ENCODE measurements at regions not wholly inside any gene's neighbourhood (a gene's known extent, or its start where the extent isn't known, plus 50 kb on each side); places are given as distances from the start of the nearest gene placed in this dataset.

- TF ChIP-seq FOXP2 (optimal IDR thresholded peaks at IDR 0.05; ENCODE audit: borderline replicate concordance, extremely low read depth, extremely low read length, insufficient read depth): no peak
- TF ChIP-seq TAF1 (IDR thresholded peaks at IDR 0.05; ENCODE audit: borderline replicate concordance, insufficient read depth, low read length): no peak
- no peak for TF ChIP-seq SIN3A (IDR thresholded peaks at IDR 0.05; ENCODE audit: borderline replicate concordance, insufficient read depth, low read length)
- no peak for TF ChIP-seq REST (IDR thresholded peaks at IDR 0.05; ENCODE audit: insufficient read depth in 1 of 2, low read depth in 2 of 2, low read length in 2 of 2)
- TF ChIP-seq POLR2AphosphoS5 (IDR thresholded peaks at IDR 0.05; ENCODE audit: low read depth, low read length): no peak
Measured at GRCh38 chrX:73916931-73917667, 64.6 kb upstream of the XIST start.

- TF ChIP-seq FOXP2 (optimal IDR thresholded peaks at IDR 0.05; ENCODE audit: borderline replicate concordance, extremely low read depth, extremely low read length, insufficient read depth) (no peak), POLR2AphosphoS5 (IDR thresholded peaks at IDR 0.05; ENCODE audit: low read depth, low read length) (no peak), TAF1 (IDR thresholded peaks at IDR 0.05; ENCODE audit: borderline replicate concordance, insufficient read depth, low read length) (no peak), REST (IDR thresholded peaks at IDR 0.05; ENCODE audit: insufficient read depth in 1 of 2, low read depth in 2 of 2, low read length in 2 of 2) (no peak), SIN3A (IDR thresholded peaks at IDR 0.05; ENCODE audit: borderline replicate concordance, insufficient read depth, low read length) (no peak)
Measured at GRCh38 chrX:73916489-73916888, 64.0 kb upstream of the XIST start.

- no peak for TF ChIP-seq SIN3A (IDR thresholded peaks at IDR 0.05; ENCODE audit: borderline replicate concordance, insufficient read depth, low read length)
Measured at GRCh38 chrX:73913580-73913979, 61.1 kb upstream of the XIST start.

- TF ChIP-seq SIN3A (IDR thresholded peaks at IDR 0.05; ENCODE audit: borderline replicate concordance, insufficient read depth, low read length) (no peak), REST (IDR thresholded peaks at IDR 0.05; ENCODE audit: insufficient read depth in 1 of 2, low read depth in 2 of 2, low read length in 2 of 2) (no peak), TAF1 (IDR thresholded peaks at IDR 0.05; ENCODE audit: borderline replicate concordance, insufficient read depth, low read length) (no peak), POLR2AphosphoS5 (IDR thresholded peaks at IDR 0.05; ENCODE audit: low read depth, low read length) (no peak), FOXP2 (optimal IDR thresholded peaks at IDR 0.05; ENCODE audit: borderline replicate concordance, extremely low read depth, extremely low read length, insufficient read depth) (no peak)
Measured at GRCh38 chrX:73903941-73904340, 51.4 kb upstream of the XIST start.
